Heart right ventricle (tissue), 16 donors: ENCODE measurements at regions not wholly inside any gene's neighbourhood (a gene's known extent, or its start where the extent isn't known, plus 50 kb on each side); places are given as distances from the start of the nearest gene placed in this dataset.
"Not testable (repeated sequence)": the region's sequence is repeated elsewhere in the genome, so short reads cannot be mapped to it uniquely, and the experiment has no call there.

ENCODE experiments used
- ATAC-seq, 8 donors: fragments of 200-7000 bp; cut with Tn5 transposase; one replicate each; pipeline ENCODE4 v1.9.1; 2020; ENCODE audit warnings: mild to moderate bottlenecking in 8 of 8, moderate library complexity in 8 of 8, moderate number of reproducible peaks in 1 of 8
- DNase-seq, 2 donors: peaks; one replicate each; pipeline ENCODE4 v3.0.0-alpha.2; 2020
- H3K27ac ChIP-seq, 10 donors: fragments of 200-600 bp; sonication (generic) in 2 of 10; one replicate each; pipeline versions ENCODE4 v1.5.0 to v1.8.0; 2020 to 2022; ENCODE audit warnings: mild to moderate bottlenecking in 3 of 10
- H3K27me3 ChIP-seq, 7 donors: fragments of 200-600 bp; one replicate each; pipeline ENCODE4 v1.8.0; 2021 to 2022; ENCODE audit warnings: mild to moderate bottlenecking in 2 of 7
- H3K36me3 ChIP-seq, 9 donors: fragments of 200-600 bp; sonication (generic) in 1 of 9; one replicate each; pipeline versions ENCODE4 v1.5.0 to v1.8.0; 2020 to 2022; ENCODE audit warnings: mild to moderate bottlenecking in 2 of 9
- H3K4me1 ChIP-seq, 9 donors: fragments of 200-600 bp; sonication (generic) in 1 of 9; one replicate each; pipeline versions ENCODE4 v1.5.0 to v1.8.0; 2020 to 2022; ENCODE audit warnings: mild to moderate bottlenecking in 4 of 9
- H3K4me3 ChIP-seq, 10 donors: fragments of 200-600 bp; sonication (generic) in 2 of 10; one replicate each; pipeline versions ENCODE4 v1.5.0 to v1.8.0; 2020 to 2022; ENCODE audit warnings: mild to moderate bottlenecking in 7 of 10, moderate library complexity in 2 of 10
- H3K9me3 ChIP-seq, 11 donors: fragments of 200-600 bp in 10 of 11; sonication (generic) in 2 of 11; one replicate each; pipeline versions ENCODE4 v1.5.0 to v1.8.0; 2013 to 2022; ENCODE audit warnings: mild to moderate bottlenecking in 2 of 11, control low read depth in 1 of 11, moderate library complexity in 1 of 11
- CTCF ChIP-seq, 9 donors: fragments of 200-600 bp; sonication (generic) in 2 of 9; IDR thresholded peaks; one replicate each; pipeline versions ENCODE4 v1.5.0 to v1.8.0; 2021 to 2022; ENCODE audit warnings: antibody characterized with exemption in 9 of 9, mild to moderate bottlenecking in 5 of 9, moderate library complexity in 1 of 9
- WGBS, 2 donors: extraction: QIAGEN DNeasy Blood & Tissue Kit; methylation state at CpG; one replicate each; pipeline ENCODE4 v1.1.7; 2013; ENCODE audit warnings: inconsistent platforms in 1 of 2; 5-methylcytosine and 5-hydroxymethylcytosine counted together
- intact Hi-C, 10 donors: fragments of 100-400 bp; cut with DNase I; formaldehyde crosslinking; loops; one replicate each; pipeline versions ENCODE4 v1.11.1 to v1.14.2; 2022
- donor health status: Arrhythmogenic right ventricular cardiomyopathy.
- donor health status: ischemic (EF 13 %, LVEDD 7.1; RV severe dilation, severe dysfunction).
- donor health status: healthy with polysubstance abuse.
- donor health status: DM: no; HTN: yes; CAD: no.
- donor health status: DM: no; HTN: no; CAD: no.
- donor health status: ischemic (EF 25% LVEDD 6.9; RV normal size, moderate dysfunction).
- donor health status: ischemic (EF 25% LVEDD 5.7; RV mildly dilated, moderate dysfunction).
- donor health status: healthy.
- donor health status: DM: yes; HTN: yes; CAD: no.
- donor health status: Ischemic cardiomyopathy.
- donor health status: ischemic (EF 35%, LVEDD 5.7; RV mildly dilated, moderate dysfunction).
- donor health status: nonischemic (EF 11% LVEDD 7.7; RV severe dilation, severe dysfunction).
- donor health status: DM: yes; HTN: yes; CAD: no.
- donor health status: PGD.
- donor health status: ischemic (EF 29% LVEDD 5.4; RV normal size, mild dysfunction).
- donor health status: nonischemic (EF 23%, LVEDD 6.1; RV moderate dilation, normal function).

- DNase-seq (no peak), ATAC-seq (no peak)
- TF ChIP-seq CTCF (IDR thresholded peaks at IDR 0.05): no peak
- H3K27me3 ChIP-seq: no peaks in the 10 kb centered on the region
- WGBS, 2 donors: 81 to 83% methylated on average over 2 of the region's 2 CpGs
- H3K36me3 ChIP-seq: no peaks in the 10 kb centered on the region
- H3K27ac ChIP-seq: no peak overlapping the region
- no peaks in the 10 kb centered on the region for H3K9me3 ChIP-seq
- no peak overlapping the region for H3K4me3 ChIP-seq
- H3K4me1 ChIP-seq: no peaks in the 10 kb centered on the region
- intact Hi-C loops: no loop called here
Measured at GRCh38 chr4:124990398-124990797, 277.9 kb upstream of the ANKRD50 start.

GRCh38 chr4:124980276-124980752, 267.8 kb upstream of the ANKRD50 start:
- H3K9me3 ChIP-seq: no peaks in the 10 kb centered on the region
- H3K36me3 ChIP-seq: no peaks in the 10 kb centered on the region
- no peaks in the 10 kb centered on the region for H3K4me1 ChIP-seq
- no peak overlapping the region for H3K4me3 ChIP-seq
- no peaks in the 10 kb centered on the region for H3K27me3 ChIP-seq
- ATAC-seq (peak in 2 of 8 donors; percentile 62 to 73), DNase-seq (no peak)
- TF ChIP-seq CTCF (IDR thresholded peaks at IDR 0.05): no peak
- intact Hi-C loops: no loop called here
- no peak overlapping the region for H3K27ac ChIP-seq
- WGBS, 2 donors: 40 to 45% methylated on average over 4 of the region's 4 CpGs

GRCh38 chr4:124978536-124978935, 266.0 kb upstream of the ANKRD50 start:
- intact Hi-C loops, H3K9me3 ChIP-seq, H3K36me3 ChIP-seq, H3K4me1 ChIP-seq, H3K4me3 ChIP-seq, H3K27me3 ChIP-seq, H3K27ac ChIP-seq, DNase-seq, ATAC-seq: not testable (repeated sequence)
- WGBS, 2 donors: 55 to 68% methylated on average over 1 of the region's 1 CpG

- Histone ChIP-seq H3K27me3 (no peaks in the 10 kb centered on the region), H3K9me3 (no peaks in the 10 kb centered on the region), H3K36me3 (no peaks in the 10 kb centered on the region), H3K4me1 (no peaks in the 10 kb centered on the region), H3K4me3 (no peak overlapping the region), H3K27ac (no peak overlapping the region)
- TF ChIP-seq CTCF (IDR thresholded peaks at IDR 0.05): no peak
- intact Hi-C loops: no loop called here
- DNase-seq (no peak), ATAC-seq (no peak)
Measured at GRCh38 chr4:124977045-124977444, 264.5 kb upstream of the ANKRD50 start.

GRCh38 chr4:124974152-124974551, 261.6 kb upstream of the ANKRD50 start:
- DNase-seq: no peak
- WGBS, 2 donors: 78 to 83% methylated on average over 1 of the region's 1 CpG

More at GRCh38 chr4:124974152-124974551, 261.6 kb upstream of the ANKRD50 start:
- H3K36me3 ChIP-seq: no peaks in the 10 kb centered on the region
- H3K4me1 ChIP-seq: no peaks in the 10 kb centered on the region
- H3K9me3 ChIP-seq: peaks cover 0 to 5% (median 0%) of the 10 kb centered on the region in 11 donors
- no peak overlapping the region for H3K4me3 ChIP-seq
- ATAC-seq: no peak
- no peak overlapping the region for H3K27ac ChIP-seq
- intact Hi-C loops: no loop called here
- H3K27me3 ChIP-seq: no peaks in the 10 kb centered on the region
- no peak for TF ChIP-seq CTCF (IDR thresholded peaks at IDR 0.05)
